Astrocyte (in vitro differentiated cells and primary cell): ENCODE measurements at regions not wholly inside any gene's neighbourhood (a gene's known extent, or its start where the extent isn't known, plus 50 kb on each side); places are given as distances from the start of the nearest gene placed in this dataset.

Experiments used
- CTCF ChIP-seq: IDR thresholded peaks from 2 replicates; pipeline ENCODE4 v1.5.1; 2011; ENCODE audit warnings: low read depth, mild to moderate bottlenecking, inconsistent platforms, low read length, moderate library complexity; ENCODE audit not compliant: insufficient read depth
- EZH2 ChIP-seq: IDR thresholded peaks from 2 replicates; pipeline ENCODE4 v1.6.1; 2012; ENCODE audit warnings: mild to moderate bottlenecking, low read length, inconsistent platforms; ENCODE audit not compliant: insufficient read depth

- TF ChIP-seq EZH2 (no peak), CTCF (no peak)
Measured at GRCh38 chr2:12302140-12302539, 414.6 kb upstream of the TRIB2 start.
